Memory B cell (primary cell): ENCODE measurements at regions not wholly inside any gene's neighbourhood (a gene's known extent, or its start where the extent isn't known, plus 50 kb on each side); places are given as distances from the start of the nearest gene placed in this dataset.
A peak's percentile ranks its signal among the peaks of the same experiment; 100 is the strongest.

Source experiments
- ATAC-seq: fragments of 150-1000 bp; cut with Tn5 transposase; 2 replicates; pipeline ENCODE4 v1.10.0; 2021; ENCODE audit warnings: low read depth, mild to moderate bottlenecking, moderate library complexity
- DNase-seq, 2 donors: peaks; one replicate each; pipeline ENCODE4 v3.0.0; 2022; ENCODE audit warnings: low spot score in 2 of 2
- H3K27ac Mint-ChIP-seq: one replicate; pipeline ENCODE4 v1.8.0; 2022; ENCODE audit warnings: mild to moderate bottlenecking, moderate library complexity, mixed read lengths
- H3K27me3 Mint-ChIP-seq: one replicate; pipeline ENCODE4 v1.8.0; 2022; ENCODE audit warnings: mixed read lengths
- H3K36me3 Mint-ChIP-seq: one replicate; pipeline ENCODE4 v1.8.0; 2022; ENCODE audit warnings: mild to moderate bottlenecking, mixed read lengths
- H3K4me1 Mint-ChIP-seq: one replicate; pipeline ENCODE4 v1.8.0; 2022; ENCODE audit warnings: mixed read lengths
- H3K4me3 Mint-ChIP-seq: one replicate; pipeline ENCODE4 v1.8.0; 2022; ENCODE audit warnings: mild to moderate bottlenecking, moderate library complexity, mixed read lengths
- H3K9me3 Mint-ChIP-seq: one replicate; pipeline ENCODE4 v1.8.0; 2022; ENCODE audit warnings: mixed read lengths

GRCh38 chr1:218123968-218124367 lies 161.1 kb upstream of the RRP15 start:
- Mint-ChIP-seq H3K36me3 (no peaks in the 10 kb centered on the region), H3K9me3 (no peaks in the 10 kb centered on the region), H3K4me1 (no peaks in the 10 kb centered on the region), H3K27me3 (no peaks in the 10 kb centered on the region), H3K4me3 (no peak overlapping the region), H3K27ac (no peak overlapping the region)
- no peak for ATAC-seq
- DNase-seq, result no peak

GRCh38 chr1:218135371-218135770 lies 149.7 kb upstream of the RRP15 start:
- ATAC-seq, result no peak
- no peak for DNase-seq
- peaks cover 2% of the 10 kb centered on the region for H3K9me3 Mint-ChIP-seq
- H3K4me1 Mint-ChIP-seq, result no peaks in the 10 kb centered on the region
- H3K36me3 Mint-ChIP-seq, result no peaks in the 10 kb centered on the region
- H3K4me3 Mint-ChIP-seq, result no peak overlapping the region
- H3K27ac Mint-ChIP-seq, result no peak overlapping the region
- H3K27me3 Mint-ChIP-seq, result no peaks in the 10 kb centered on the region

- no peaks in the 10 kb centered on the region for H3K27me3 Mint-ChIP-seq
- H3K4me3 Mint-ChIP-seq, result no peak overlapping the region
- no peaks in the 10 kb centered on the region for H3K36me3 Mint-ChIP-seq
- H3K9me3 Mint-ChIP-seq, result peaks cover 7% of the 10 kb centered on the region
- H3K27ac Mint-ChIP-seq, result no peak overlapping the region
- no peaks in the 10 kb centered on the region for H3K4me1 Mint-ChIP-seq
- DNase-seq (no peak), ATAC-seq (no peak)
Observed at GRCh38 chr1:218139761-218140160, 145.3 kb upstream of the RRP15 start.

- no peaks in the 10 kb centered on the region for H3K36me3 Mint-ChIP-seq
- no peaks in the 10 kb centered on the region for H3K4me1 Mint-ChIP-seq
- no peaks in the 10 kb centered on the region for H3K9me3 Mint-ChIP-seq
- no peak overlapping the region for H3K27ac Mint-ChIP-seq
- no peak overlapping the region for H3K4me3 Mint-ChIP-seq
- H3K27me3 Mint-ChIP-seq, result peaks cover 7% of the 10 kb centered on the region
- ATAC-seq (no peak), DNase-seq (no peak)
Observed at GRCh38 chr1:218156595-218156994, 128.5 kb upstream of the RRP15 start.

- peaks cover 15% of the 10 kb centered on the region for H3K4me1 Mint-ChIP-seq
- no peaks in the 10 kb centered on the region for H3K36me3 Mint-ChIP-seq
- no peak for ATAC-seq
- no peak overlapping the region for H3K27ac Mint-ChIP-seq
- no peaks in the 10 kb centered on the region for H3K9me3 Mint-ChIP-seq
- no peak for DNase-seq
- no peak overlapping the region for H3K4me3 Mint-ChIP-seq
- H3K27me3 Mint-ChIP-seq, result peaks cover 18% of the 10 kb centered on the region
Observed at GRCh38 chr1:218163371-218163770, 121.7 kb upstream of the RRP15 start.

GRCh38 chr1:218164111-218164929 lies 120.8 kb upstream of the RRP15 start:
- Mint-ChIP-seq H3K4me1 (peaks cover 15% of the 10 kb centered on the region), H3K36me3 (no peaks in the 10 kb centered on the region), H3K9me3 (no peaks in the 10 kb centered on the region), H3K27me3 (peaks cover 18% of the 10 kb centered on the region), H3K27ac (no peak overlapping the region), H3K4me3 (peak overlapping the region; percentile 83)
- ATAC-seq (peak; percentile 53), DNase-seq (peak in 1 of 2 donors; percentile 21)

GRCh38 chr1:218164930-218165700 lies 120.0 kb upstream of the RRP15 start:
- ATAC-seq (peak; percentile 50), DNase-seq (peak in 1 of 2 donors; percentile 21)
- Mint-ChIP-seq H3K4me3 (peak overlapping the region; percentile 82), H3K27ac (no peak overlapping the region), H3K9me3 (no peaks in the 10 kb centered on the region), H3K4me1 (peaks cover 15% of the 10 kb centered on the region), H3K36me3 (no peaks in the 10 kb centered on the region), H3K27me3 (peaks cover 18% of the 10 kb centered on the region)

GRCh38 chr1:218165701-218166114 lies 119.4 kb upstream of the RRP15 start:
- no peak for ATAC-seq

GRCh38 chr1:218166268-218166945 lies 118.7 kb upstream of the RRP15 start:
- no peak for ATAC-seq
- no peaks in the 10 kb centered on the region for H3K9me3 Mint-ChIP-seq
- H3K4me3 Mint-ChIP-seq, result peak overlapping the region; percentile 27
- DNase-seq, result no peak
- peaks cover 16% of the 10 kb centered on the region for H3K27me3 Mint-ChIP-seq
- no peak overlapping the region for H3K27ac Mint-ChIP-seq
- no peaks in the 10 kb centered on the region for H3K36me3 Mint-ChIP-seq
- H3K4me1 Mint-ChIP-seq, result peaks cover 15% of the 10 kb centered on the region

More at GRCh38 chr1:218165701-218166114, 119.4 kb upstream of the RRP15 start:
- Mint-ChIP-seq H3K27me3 (peaks cover 18% of the 10 kb centered on the region), H3K4me3 (peak overlapping the region; percentile 82), H3K27ac (no peak overlapping the region), H3K36me3 (no peaks in the 10 kb centered on the region), H3K9me3 (no peaks in the 10 kb centered on the region), H3K4me1 (peaks cover 15% of the 10 kb centered on the region)
- DNase-seq, result no peak

- Mint-ChIP-seq H3K9me3 (no peaks in the 10 kb centered on the region), H3K4me3 (no peak overlapping the region), H3K36me3 (no peaks in the 10 kb centered on the region), H3K27ac (no peak overlapping the region), H3K4me1 (no peaks in the 10 kb centered on the region), H3K27me3 (peaks cover 4% of the 10 kb centered on the region)
- ATAC-seq (no peak), DNase-seq (no peak)
Observed at GRCh38 chr1:218171302-218171893, 113.7 kb upstream of the RRP15 start.

GRCh38 chr1:218182455-218182854 lies 102.6 kb upstream of the RRP15 start:
- DNase-seq, result no peak
- H3K27ac Mint-ChIP-seq, result no peak overlapping the region
- no peaks in the 10 kb centered on the region for H3K36me3 Mint-ChIP-seq
- H3K4me3 Mint-ChIP-seq, result no peak overlapping the region
- no peak for ATAC-seq
- no peaks in the 10 kb centered on the region for H3K4me1 Mint-ChIP-seq
- peaks cover 2% of the 10 kb centered on the region for H3K27me3 Mint-ChIP-seq
- H3K9me3 Mint-ChIP-seq, result no peaks in the 10 kb centered on the region

GRCh38 chr1:218200979-218201378 lies 84.1 kb upstream of the RRP15 start:
- peaks cover 5% of the 10 kb centered on the region for H3K9me3 Mint-ChIP-seq
- DNase-seq, result no peak
- H3K4me3 Mint-ChIP-seq, result no peak overlapping the region
- no peaks in the 10 kb centered on the region for H3K36me3 Mint-ChIP-seq
- H3K27ac Mint-ChIP-seq, result no peak overlapping the region
- no peaks in the 10 kb centered on the region for H3K27me3 Mint-ChIP-seq
- ATAC-seq, result no peak
- no peaks in the 10 kb centered on the region for H3K4me1 Mint-ChIP-seq

- H3K4me3 Mint-ChIP-seq, result no peak overlapping the region
- DNase-seq, result no peak
- H3K27ac Mint-ChIP-seq, result no peak overlapping the region
- H3K27me3 Mint-ChIP-seq, result no peaks in the 10 kb centered on the region
- no peaks in the 10 kb centered on the region for H3K36me3 Mint-ChIP-seq
- H3K9me3 Mint-ChIP-seq, result peaks cover 5% of the 10 kb centered on the region
- ATAC-seq, result no peak
- H3K4me1 Mint-ChIP-seq, result no peaks in the 10 kb centered on the region
Observed at GRCh38 chr1:218201601-218202000, 83.5 kb upstream of the RRP15 start.

GRCh38 chr1:218205721-218206120 lies 79.4 kb upstream of the RRP15 start:
- DNase-seq (no peak), ATAC-seq (no peak)
- H3K9me3 Mint-ChIP-seq, result peaks cover 5% of the 10 kb centered on the region
- H3K27me3 Mint-ChIP-seq, result peaks cover 5% of the 10 kb centered on the region
- H3K4me3 Mint-ChIP-seq, result no peak overlapping the region
- H3K4me1 Mint-ChIP-seq, result no peaks in the 10 kb centered on the region
- H3K27ac Mint-ChIP-seq, result no peak overlapping the region
- H3K36me3 Mint-ChIP-seq, result no peaks in the 10 kb centered on the region
